GM18498 (cell line): ENCODE measurements at regions not wholly inside any gene's neighbourhood (a gene's known extent, or its start where the extent isn't known, plus 50 kb on each side); places are given as distances from the start of the nearest gene placed in this dataset.

Experiments
- ATAC-seq: cut with Tn5 transposase; IDR thresholded peaks from one replicate; pipeline ENCODE4 v1.9.1; 2021; ENCODE audit warnings: mild to moderate bottlenecking, moderate library complexity; ENCODE audit not compliant: unreplicated experiment

DNA sequence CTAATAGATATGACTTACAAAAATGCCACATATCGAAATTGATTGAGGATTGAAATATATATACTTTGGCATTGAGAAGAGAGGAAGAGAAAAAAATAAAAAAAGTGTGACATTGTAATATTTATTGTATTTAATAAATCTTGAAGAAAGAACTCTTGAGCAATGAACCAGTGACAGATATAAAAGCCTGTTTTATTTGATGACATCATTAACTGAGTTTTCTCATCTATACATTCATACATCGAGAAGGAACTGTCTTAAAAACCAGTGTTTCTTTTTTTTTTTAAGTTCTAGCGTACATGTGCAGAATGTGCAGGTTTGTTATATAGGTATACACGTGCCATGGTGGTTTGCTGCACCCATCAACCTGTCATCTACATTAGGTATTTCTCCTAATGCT is 368.2 kb downstream of the SNAPC1 start:
- no peak for ATAC-seq

GRCh38 chr14:62133776-62134550 is 371.7 kb downstream of the SNAPC1 start:
- no peak for ATAC-seq

GRCh38 chr14:62138593-62138992 is 376.4 kb downstream of the SNAPC1 start:
- no peak for ATAC-seq

DNA sequence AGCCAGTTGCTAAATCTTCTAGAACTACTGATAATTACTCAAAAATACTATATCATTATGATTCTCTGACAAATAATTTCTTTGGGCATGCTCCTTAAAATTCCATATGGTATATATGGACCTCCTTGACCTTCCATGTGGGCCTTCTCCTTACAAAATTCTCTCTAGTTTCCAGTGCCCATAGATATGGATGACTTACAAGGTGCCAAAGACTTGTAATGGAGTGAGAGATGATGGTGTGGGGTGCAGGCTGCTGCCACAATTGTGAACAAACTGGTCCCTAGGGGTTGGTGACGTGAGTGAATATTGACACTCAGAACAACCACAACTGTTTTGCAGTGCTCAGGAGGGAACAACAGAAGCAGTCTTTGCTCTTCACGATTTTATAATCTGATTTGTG is 378.9 kb downstream of the SNAPC1 start:
- ATAC-seq, result no peak

- ATAC-seq, result no peak
These were observed 381.0 kb downstream of the SNAPC1 start for GRCh38 chr14:62143245-62143644.

DNA sequence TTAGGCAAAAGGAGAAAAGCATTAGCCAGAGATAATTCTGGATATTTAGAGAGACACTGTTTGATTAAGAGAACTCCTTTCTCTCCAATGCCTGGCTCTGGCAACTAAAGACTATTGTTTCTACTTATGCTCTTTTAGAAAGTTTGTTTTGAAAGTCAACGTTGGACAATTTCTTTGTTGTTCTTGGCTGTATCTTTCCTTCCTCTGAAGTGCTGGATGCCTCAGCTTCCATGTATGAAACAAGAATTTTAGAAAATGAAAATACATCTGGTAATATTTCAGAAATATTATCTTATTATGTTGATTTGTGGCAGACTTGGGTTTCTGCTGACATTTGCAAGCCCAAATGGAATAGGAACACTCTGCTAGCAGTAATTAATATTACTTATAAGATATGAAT is 382.6 kb downstream of the SNAPC1 start:
- no peak for ATAC-seq

- ATAC-seq, result no peak
These were observed 383.8 kb downstream of the SNAPC1 start for GRCh38 chr14:62146030-62146429.

GRCh38 chr14:62156052-62156451 is 393.8 kb downstream of the SNAPC1 start:
- ATAC-seq, result no peak

- ATAC-seq, result no peak
These were observed 396.6 kb downstream of the SNAPC1 start for GRCh38 chr14:62158779-62159178.

GRCh38 chr14:62159314-62159713 is 397.1 kb downstream of the SNAPC1 start:
- no peak for ATAC-seq

- ATAC-seq, result peak; percentile 70
These were observed 400.9 kb downstream of the SNAPC1 start for GRCh38 chr14:62162998-62163589.

GRCh38 chr14:62168564-62169155 is 406.4 kb downstream of the SNAPC1 start:
- no peak for ATAC-seq

DNA sequence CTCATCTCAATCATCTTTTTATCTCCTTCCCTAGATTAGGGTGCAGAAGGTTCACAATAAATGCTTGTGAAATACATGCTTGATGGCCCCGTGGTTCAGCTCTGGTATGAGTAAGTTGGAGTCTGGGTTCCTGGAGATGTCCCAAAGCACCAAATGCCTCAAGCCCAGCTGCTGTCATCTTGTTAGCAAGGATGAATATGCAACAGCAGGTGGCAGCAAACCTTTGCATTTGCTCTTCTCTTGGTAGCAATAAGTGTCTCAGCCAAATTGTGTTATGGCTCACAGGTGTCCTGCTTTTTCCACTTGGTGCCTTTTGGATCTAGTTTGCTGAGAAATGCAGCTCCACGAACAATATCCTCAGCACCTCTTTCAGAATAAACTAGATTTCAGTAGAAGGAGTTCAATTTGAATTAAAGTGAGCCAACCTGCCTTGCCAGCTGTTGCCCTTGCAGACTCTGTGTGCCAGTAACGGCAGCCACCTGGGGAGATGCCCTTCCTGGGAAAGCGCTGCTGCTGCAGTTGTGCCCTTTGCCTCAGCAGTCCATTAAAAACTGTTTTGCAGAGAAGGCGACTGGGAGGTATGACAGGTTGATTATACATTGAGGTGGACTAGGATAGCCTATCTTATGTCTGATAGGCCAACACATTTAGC is 417.3 kb downstream of the SNAPC1 start:
- peak; percentile 82 for ATAC-seq

DNA sequence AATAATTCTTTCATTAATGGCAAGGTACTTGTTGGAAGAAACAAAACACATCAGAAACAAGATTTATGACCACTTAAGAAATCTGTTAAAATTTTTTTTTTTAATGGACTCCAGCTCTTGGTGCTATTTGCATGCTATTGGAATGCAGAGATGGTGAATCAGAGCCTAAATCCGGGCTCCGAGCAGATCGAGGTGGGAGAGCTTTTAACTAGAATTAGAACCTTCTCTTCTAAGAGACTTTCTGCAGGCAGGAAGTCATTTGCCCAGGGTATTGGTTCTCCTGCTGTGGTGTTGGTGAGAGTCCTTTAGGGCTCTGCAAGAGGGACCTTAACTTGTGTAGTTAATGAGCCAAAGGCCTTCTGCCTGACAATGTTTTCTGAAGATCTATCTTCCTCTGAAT is 419.4 kb downstream of the SNAPC1 start:
- no peak for ATAC-seq

GRCh38 chr14:62185078-62185477 is 422.9 kb downstream of the SNAPC1 start:
- ATAC-seq, result no peak

DNA sequence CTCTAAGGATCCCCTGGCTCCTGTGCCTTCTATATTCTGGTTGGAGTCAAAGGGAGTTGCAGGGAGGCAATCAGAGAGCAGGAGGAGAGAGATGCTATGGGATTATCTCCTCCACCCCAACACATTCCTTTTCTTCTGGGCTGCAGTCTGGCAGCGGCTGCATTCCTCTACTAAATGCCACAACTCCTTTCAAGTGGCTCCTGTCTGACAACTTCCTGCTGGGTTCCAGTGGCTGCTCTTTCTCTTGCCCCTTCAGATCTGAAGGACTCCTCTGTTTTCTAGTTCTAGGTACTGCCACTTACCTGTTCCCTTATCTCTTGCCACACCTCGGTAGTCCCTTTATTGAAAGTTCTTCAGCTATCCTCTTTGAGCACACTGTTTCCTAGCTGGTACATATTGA is 425.0 kb downstream of the SNAPC1 start:
- no peak for ATAC-seq

GRCh38 chr14:62189698-62190097 is 427.5 kb downstream of the SNAPC1 start:
- no peak for ATAC-seq

- ATAC-seq, result no peak
These were observed 444.2 kb downstream of the SNAPC1 start for GRCh38 chr14:62206456-62206855.

GRCh38 chr14:62209287-62209899 is 447.2 kb downstream of the SNAPC1 start:
- ATAC-seq, result no peak

DNA sequence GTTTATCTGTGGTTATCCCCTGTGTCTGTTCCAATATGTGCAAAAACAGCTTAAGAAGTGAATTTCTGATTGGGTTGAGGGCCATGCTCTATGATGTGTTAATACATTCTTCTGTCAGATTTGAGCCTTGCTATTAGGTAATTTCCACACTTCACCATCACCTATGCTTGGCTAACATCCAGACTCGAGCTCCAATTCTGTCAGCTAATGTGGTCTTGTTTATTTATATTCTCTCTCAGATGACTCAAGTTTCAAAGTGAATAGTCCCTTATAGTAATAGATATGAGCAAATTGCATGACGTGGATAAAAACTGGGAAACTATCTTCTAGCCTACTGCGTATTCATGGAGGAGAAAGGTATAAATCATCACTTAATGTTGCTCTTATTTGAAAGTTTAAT is 451.3 kb downstream of the SNAPC1 start:
- no peak for ATAC-seq

DNA sequence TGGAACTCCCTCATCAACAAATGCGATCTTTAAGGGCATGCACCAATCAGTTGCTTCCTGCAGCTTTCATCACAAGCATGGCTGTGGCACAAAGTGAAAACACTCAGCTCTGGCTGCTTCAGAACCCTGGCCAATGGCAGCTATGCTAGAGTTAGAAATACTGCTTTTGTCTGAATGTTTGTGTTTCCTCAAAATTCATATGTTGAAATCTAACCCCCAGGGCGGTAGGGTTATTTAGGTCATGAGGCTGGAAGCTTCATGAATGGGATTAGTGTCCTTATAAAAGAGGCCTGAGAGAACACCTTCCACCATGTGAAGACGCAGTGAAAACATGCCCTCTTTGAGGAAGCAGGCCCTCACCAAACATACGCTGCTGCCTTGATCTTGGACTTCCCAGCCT is 453.9 kb downstream of the SNAPC1 start:
- no peak for ATAC-seq
